ENCODE measurements at regions not wholly inside any gene's neighbourhood (a gene's known extent, or its start where the extent isn't known, plus 50 kb on each side); places are given as distances from the start of the nearest gene placed in this dataset.

DNA sequence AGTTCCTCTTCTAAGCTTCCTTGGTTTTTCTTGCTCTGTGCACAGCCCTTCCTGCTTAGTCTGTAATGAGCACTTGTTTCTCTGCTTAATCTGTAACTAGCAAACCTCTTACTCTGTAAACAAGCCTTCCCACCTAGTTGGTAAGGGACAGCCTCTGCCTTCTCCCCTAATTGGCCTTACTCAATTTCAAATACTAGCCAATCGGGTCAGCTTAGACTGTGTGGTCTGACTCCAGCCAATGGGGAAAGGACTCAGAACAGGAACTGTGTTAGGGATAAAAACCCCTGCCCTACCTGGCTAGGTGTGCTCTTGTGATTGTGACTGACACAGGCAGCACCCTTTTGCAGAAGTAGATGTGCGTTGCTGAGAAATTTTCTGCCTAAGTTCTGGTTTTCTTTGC, 136.5 kb upstream of the AADAT start:
- Mint-ChIP-seq H3K36me3 (ENCODE audit: insufficient read depth, unreplicated experiment) (peaks cover 7% of the 10 kb centered on the region), H3K4me3 (ENCODE audit: unreplicated experiment) (no peak overlapping the region), H3K27ac (ENCODE audit: low read depth, unreplicated experiment) (no peak overlapping the region), H3K9me3 (ENCODE audit: unreplicated experiment) (peaks cover 11% of the 10 kb centered on the region), H3K27me3 (ENCODE audit: insufficient read depth, unreplicated experiment) (no peaks in the 10 kb centered on the region), H3K4me1 (ENCODE audit: insufficient read depth, unreplicated experiment) (no peaks in the 10 kb centered on the region)
- no peak for DNase-seq (ENCODE audit: unreplicated experiment)
- intact Hi-C loops (cut with micrococcal nuclease): no loop called here
- BruUV-seq (replicated peaks): no TSS peak
- TF ChIP-seq, protein P1, sequence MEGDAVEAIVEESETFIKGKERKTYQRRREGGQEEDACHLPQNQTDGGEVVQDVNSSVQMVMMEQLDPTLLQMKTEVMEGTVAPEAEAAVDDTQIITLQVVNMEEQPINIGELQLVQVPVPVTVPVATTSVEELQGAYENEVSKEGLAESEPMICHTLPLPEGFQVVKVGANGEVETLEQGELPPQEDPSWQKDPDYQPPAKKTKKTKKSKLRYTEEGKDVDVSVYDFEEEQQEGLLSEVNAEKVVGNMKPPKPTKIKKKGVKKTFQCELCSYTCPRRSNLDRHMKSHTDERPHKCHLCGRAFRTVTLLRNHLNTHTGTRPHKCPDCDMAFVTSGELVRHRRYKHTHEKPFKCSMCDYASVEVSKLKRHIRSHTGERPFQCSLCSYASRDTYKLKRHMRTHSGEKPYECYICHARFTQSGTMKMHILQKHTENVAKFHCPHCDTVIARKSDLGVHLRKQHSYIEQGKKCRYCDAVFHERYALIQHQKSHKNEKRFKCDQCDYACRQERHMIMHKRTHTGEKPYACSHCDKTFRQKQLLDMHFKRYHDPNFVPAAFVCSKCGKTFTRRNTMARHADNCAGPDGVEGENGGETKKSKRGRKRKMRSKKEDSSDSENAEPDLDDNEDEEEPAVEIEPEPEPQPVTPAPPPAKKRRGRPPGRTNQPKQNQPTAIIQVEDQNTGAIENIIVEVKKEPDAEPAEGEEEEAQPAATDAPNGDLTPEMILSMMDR (IDR thresholded peaks at IDR 0.05; ENCODE audit: unreplicated experiment): no peak
- ChIA-PET POLR2A (no interaction called here), CTCF (interaction anchor here (2.9 kb wide), 1 partner anchor 33 kb away, joined by 16 read pairs; no protein-coding TSS in a partner anchor)

DNA sequence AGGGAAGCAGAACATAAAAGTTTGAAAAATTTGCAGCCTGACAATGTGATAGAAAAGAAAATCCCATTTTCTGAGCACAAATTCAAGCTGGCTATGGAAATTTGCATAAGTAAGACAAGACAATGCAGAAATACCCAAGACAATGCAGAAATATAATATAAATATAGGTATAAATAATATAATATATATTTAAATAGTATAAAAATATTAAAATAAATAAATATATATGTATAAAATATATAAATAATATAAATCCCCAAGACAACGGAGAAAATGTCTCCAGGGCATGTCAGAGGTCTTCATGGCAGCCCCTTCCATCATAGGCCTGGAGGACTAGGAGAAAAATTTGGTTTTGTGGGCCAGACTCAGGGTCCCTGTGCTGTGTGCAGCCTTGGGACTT, 125.0 kb upstream of the AADAT start:
- no TSS peak for BruUV-seq (replicated peaks)

DNA sequence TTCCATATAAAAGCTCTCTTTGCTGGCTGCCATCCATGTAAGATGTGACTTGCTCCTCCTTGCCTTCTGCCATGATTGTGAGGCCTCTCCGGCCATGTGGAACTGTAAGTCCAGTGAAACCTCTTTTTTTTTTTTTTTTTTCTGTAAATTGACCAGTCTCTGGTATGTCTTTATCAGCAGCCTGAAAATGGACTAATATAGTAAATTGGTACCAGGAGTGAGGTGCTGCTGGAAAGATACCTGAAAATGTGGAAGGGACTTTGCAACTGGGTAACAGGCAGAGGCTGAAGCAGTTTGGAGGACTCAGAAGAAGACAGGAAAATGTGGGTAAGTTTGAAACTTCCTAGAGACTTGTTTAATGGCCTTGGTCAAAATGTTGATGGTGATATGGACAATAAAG, 124.3 kb upstream of the AADAT start:
- ChIA-PET CTCF (interaction anchor here (0.6 to 1.0 kb wide), 2 partner anchors 17 to 46 kb away, joined by 3 to 4 read pairs; no protein-coding TSS in a partner anchor), POLR2A (no interaction called here)
- no peaks in the 10 kb centered on the region for H3K4me1 Mint-ChIP-seq (ENCODE audit: insufficient read depth, unreplicated experiment)
- H3K4me3 Mint-ChIP-seq (ENCODE audit: unreplicated experiment): no peak overlapping the region
- DNase-seq (ENCODE audit: unreplicated experiment): no peak
- intact Hi-C loops (cut with micrococcal nuclease): no loop called here
- H3K27me3 Mint-ChIP-seq (ENCODE audit: insufficient read depth, unreplicated experiment): no peaks in the 10 kb centered on the region
- BruUV-seq (replicated peaks): no TSS peak
- no peaks in the 10 kb centered on the region for H3K36me3 Mint-ChIP-seq (ENCODE audit: insufficient read depth, unreplicated experiment)
- TF ChIP-seq, protein P1 (IDR thresholded peaks at IDR 0.05; ENCODE audit: unreplicated experiment): no peak
- no peak overlapping the region for H3K27ac Mint-ChIP-seq (ENCODE audit: low read depth, unreplicated experiment)
- H3K9me3 Mint-ChIP-seq (ENCODE audit: unreplicated experiment): peaks cover 14% of the 10 kb centered on the region

More for the DNA sequence above, 125.0 kb upstream of the AADAT start:
- H3K36me3 Mint-ChIP-seq (ENCODE audit: insufficient read depth, unreplicated experiment): no peaks in the 10 kb centered on the region
- ChIA-PET CTCF (no interaction called here), POLR2A (no interaction called here)
- intact Hi-C loops (cut with micrococcal nuclease): no loop called here
- no peak for DNase-seq (ENCODE audit: unreplicated experiment)
- no peak overlapping the region for H3K4me3 Mint-ChIP-seq (ENCODE audit: unreplicated experiment)
- TF ChIP-seq, protein P1 (IDR thresholded peaks at IDR 0.05; ENCODE audit: unreplicated experiment): no peak
- H3K27ac Mint-ChIP-seq (ENCODE audit: low read depth, unreplicated experiment): no peak overlapping the region
- H3K27me3 Mint-ChIP-seq (ENCODE audit: insufficient read depth, unreplicated experiment): no peaks in the 10 kb centered on the region
- peaks cover 14% of the 10 kb centered on the region for H3K9me3 Mint-ChIP-seq (ENCODE audit: unreplicated experiment)
- no peaks in the 10 kb centered on the region for H3K4me1 Mint-ChIP-seq (ENCODE audit: insufficient read depth, unreplicated experiment)

DNA sequence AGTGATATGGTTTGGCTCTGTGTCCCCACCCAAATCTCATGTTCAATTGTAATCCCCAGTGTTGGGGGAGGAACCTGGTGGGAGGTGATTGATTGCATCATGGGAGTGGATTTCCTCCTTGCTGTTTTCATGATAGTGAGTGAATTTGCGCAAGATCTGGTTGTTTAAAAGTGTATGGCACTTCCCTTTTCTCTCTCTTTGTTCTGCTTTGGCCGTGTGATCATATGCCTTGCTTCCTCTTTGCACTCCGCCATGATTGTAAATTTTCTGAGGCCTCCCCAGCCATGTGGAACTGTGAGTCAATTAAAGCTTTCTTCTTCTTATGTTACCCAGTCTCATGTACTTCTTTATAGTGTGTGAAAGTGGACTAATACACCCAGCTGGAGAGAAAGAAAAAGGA, 113.0 kb upstream of the AADAT start:
- no TSS peak for BruUV-seq (replicated peaks)
- H3K27me3 Mint-ChIP-seq (ENCODE audit: insufficient read depth, unreplicated experiment): no peaks in the 10 kb centered on the region
- H3K36me3 Mint-ChIP-seq (ENCODE audit: insufficient read depth, unreplicated experiment): peaks cover 7% of the 10 kb centered on the region
- TF ChIP-seq, protein P1 (IDR thresholded peaks at IDR 0.05; ENCODE audit: unreplicated experiment): no peak
- intact Hi-C loops (cut with micrococcal nuclease): no loop called here
- ChIA-PET POLR2A (no interaction called here), CTCF (interaction anchor here (0.6 to 3.3 kb wide), 7 partner anchors 8 to 650 kb away, joined by 3 to 34 read pairs (median 4); no protein-coding TSS in a partner anchor)
- DNase-seq (ENCODE audit: unreplicated experiment): no peak
- H3K9me3 Mint-ChIP-seq (ENCODE audit: unreplicated experiment): peaks cover 22% of the 10 kb centered on the region
- no peaks in the 10 kb centered on the region for H3K4me1 Mint-ChIP-seq (ENCODE audit: insufficient read depth, unreplicated experiment)
- no peak overlapping the region for H3K27ac Mint-ChIP-seq (ENCODE audit: low read depth, unreplicated experiment)
- H3K4me3 Mint-ChIP-seq (ENCODE audit: unreplicated experiment): no peak overlapping the region
